ENCODE measurements at regions not wholly inside any gene's neighbourhood (a gene's known extent, or its start where the extent isn't known, plus 50 kb on each side); places are given as distances from the start of the nearest gene placed in this dataset.

- H3K4me3 ChIP-seq (replicated peaks in 1 of 2; ENCODE audit: low read depth in 2 of 2, low read length in 2 of 2), result no peak overlapping the region
- no peak for DNase-seq (ENCODE audit: low read depth in 2 of 2)
- no peak for TF ChIP-seq CTCF (IDR thresholded peaks at IDR 0.05; ENCODE audit: low read depth, low read length)
Measured at GRCh38 chr12:114750917-114751316, 66.9 kb upstream of the TBX3 start.

DNA sequence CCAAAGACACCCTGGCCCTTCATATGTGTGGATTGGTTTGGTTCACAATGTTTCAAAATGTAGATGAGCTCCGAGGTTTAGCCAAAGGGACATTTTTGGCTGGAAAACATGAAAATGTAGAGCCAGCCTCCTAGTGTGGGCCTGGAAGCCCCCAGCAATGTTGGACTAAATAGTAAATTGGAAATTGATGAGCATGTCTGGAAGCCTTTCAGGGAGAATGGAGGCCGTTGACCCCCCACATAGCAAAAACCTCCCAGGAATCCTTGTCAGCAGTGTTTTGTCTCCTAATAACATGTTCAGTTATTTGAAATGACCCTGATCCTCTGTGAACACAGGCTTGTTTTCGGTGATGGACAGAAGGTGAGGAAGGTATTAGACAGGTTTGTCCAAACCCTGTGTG lies 65.1 kb upstream of the TBX3 start:
- TF ChIP-seq CTCF (IDR thresholded peaks at IDR 0.05; ENCODE audit: low read depth, low read length), result no peak
- no peak overlapping the region for H3K4me3 ChIP-seq (replicated peaks in 1 of 2; ENCODE audit: low read depth in 2 of 2, low read length in 2 of 2)
- no peak for DNase-seq (ENCODE audit: low read depth in 2 of 2)

GRCh38 chr12:114747012-114747858 lies 63.3 kb upstream of the TBX3 start:
- no peak for TF ChIP-seq CTCF (IDR thresholded peaks at IDR 0.05; ENCODE audit: low read depth, low read length)
- no peak overlapping the region for H3K4me3 ChIP-seq (replicated peaks in 1 of 2; ENCODE audit: low read depth in 2 of 2, low read length in 2 of 2)
- DNase-seq (ENCODE audit: low read depth in 2 of 2), result no peak

DNA sequence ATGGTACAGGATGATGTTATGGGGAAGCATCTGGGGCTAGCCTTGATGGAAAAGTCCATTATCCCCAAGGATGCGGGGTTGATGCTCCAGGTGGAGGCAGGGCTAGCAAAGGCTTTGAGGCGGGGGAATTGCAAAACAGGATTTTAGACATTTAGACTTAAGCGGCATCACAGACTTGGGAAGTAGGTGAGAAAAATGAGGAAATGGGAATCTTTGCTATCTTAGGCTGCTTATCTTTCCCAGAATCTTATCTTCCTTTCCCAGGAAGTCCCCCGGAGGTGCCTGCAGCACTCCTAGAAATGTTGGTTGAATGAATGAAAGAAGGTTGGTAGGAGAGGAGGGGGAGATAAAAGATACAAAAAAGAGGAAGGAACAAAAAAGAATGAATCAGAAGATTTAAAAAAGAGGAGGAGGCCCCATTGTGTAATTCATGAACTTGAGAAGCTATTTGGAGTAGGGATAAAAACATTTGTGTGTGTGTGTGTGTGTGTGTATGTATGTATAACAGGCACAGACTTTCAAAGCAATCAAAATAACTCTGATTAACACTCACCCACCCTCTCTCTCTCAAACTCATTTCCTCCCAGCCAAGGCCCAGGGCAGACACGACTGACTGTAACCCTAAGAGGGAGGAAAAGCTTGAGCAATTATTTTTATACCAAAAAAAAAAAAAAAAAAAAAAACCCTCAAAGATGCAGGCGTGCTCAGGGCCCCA lies 62.5 kb upstream of the TBX3 start:
- DNase-seq (ENCODE audit: low read depth in 2 of 2), result peak; percentile 42 to 45
- TF ChIP-seq CTCF (IDR thresholded peaks at IDR 0.05; ENCODE audit: low read depth, low read length), result no peak
- no peak overlapping the region for H3K4me3 ChIP-seq (replicated peaks in 1 of 2; ENCODE audit: low read depth in 2 of 2, low read length in 2 of 2)

DNA sequence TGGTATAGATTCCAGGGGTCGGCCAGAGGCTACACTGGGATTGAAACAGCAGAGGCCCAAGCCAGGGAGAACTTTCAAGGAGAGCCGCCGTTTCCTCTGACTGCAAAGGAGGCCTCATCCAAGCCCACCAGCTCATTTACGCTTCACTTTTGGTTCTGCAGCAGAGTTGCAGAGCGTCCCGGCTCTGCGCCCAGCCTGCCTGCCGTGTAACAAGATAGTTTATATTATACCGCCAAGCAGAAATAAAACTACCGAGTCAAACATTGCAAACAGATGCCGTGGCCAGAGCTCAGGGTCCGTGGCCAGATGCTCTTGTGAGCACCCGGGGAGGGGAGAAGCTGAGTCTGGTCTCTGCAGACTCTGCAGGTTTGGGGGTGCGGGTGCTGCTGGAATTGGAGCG lies 60.7 kb upstream of the TBX3 start:
- H3K4me3 ChIP-seq (replicated peaks in 1 of 2; ENCODE audit: low read depth in 2 of 2, low read length in 2 of 2), result no peak overlapping the region
- no peak for TF ChIP-seq CTCF (IDR thresholded peaks at IDR 0.05; ENCODE audit: low read depth, low read length)
- no peak for DNase-seq (ENCODE audit: low read depth in 2 of 2)

DNA sequence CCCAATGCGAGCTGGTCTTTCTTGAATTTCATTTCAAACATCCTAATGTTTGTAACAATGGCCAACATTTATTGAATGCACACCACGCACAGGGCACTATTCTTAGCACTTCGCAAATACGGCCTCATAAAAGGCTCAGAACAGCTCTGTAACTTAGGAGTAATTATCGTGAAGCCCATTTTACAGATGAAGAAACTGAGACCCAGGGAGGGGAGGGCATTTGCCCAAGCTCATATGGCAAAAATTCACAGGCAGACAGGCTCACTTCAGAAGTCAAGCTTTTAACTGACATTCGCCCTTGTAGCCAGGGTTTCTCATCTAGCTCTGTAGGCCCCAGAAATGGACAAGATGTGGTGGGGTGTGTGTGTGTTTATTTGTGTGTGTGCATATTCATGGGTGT lies 60.3 kb upstream of the TBX3 start:
- H3K4me3 ChIP-seq (replicated peaks in 1 of 2; ENCODE audit: low read depth in 2 of 2, low read length in 2 of 2), result no peak overlapping the region
- DNase-seq (ENCODE audit: low read depth in 2 of 2), result no peak
- no peak for TF ChIP-seq CTCF (IDR thresholded peaks at IDR 0.05; ENCODE audit: low read depth, low read length)
